WTC11 (cell line): ENCODE measurements at regions not wholly inside any gene's neighbourhood (a gene's known extent, or its start where the extent isn't known, plus 50 kb on each side); places are given as distances from the start of the nearest gene placed in this dataset.

Experiments used
- CTCF ChIP-seq: fragments of 200-600 bp; IDR thresholded peaks from 2 replicates; pipeline ENCODE4 v1.8.0; 2022; ENCODE audit warnings: antibody characterized with exemption
- TF ChIP-seq, protein P1 (sequence below): sonication (generic); formaldehyde crosslinking; IDR thresholded peaks from 2 replicates; pipeline ENCODE4 v1.8.1; 2022; ENCODE audit warnings: low read depth, mild to moderate bottlenecking, moderate library complexity, missing genetic modification reagents, borderline replicate concordance
- TF ChIP-seq, protein P2 (sequence below): sonication (generic); formaldehyde crosslinking; IDR thresholded peaks from 2 replicates; pipeline ENCODE4 v1.8.0; 2022; ENCODE audit warnings: mild to moderate bottlenecking, missing genetic modification reagents

GRCh38 chr17:69723741-69724140 lies 309.2 kb downstream of the MAP2K6 start:
- TF ChIP-seq, protein P1, sequence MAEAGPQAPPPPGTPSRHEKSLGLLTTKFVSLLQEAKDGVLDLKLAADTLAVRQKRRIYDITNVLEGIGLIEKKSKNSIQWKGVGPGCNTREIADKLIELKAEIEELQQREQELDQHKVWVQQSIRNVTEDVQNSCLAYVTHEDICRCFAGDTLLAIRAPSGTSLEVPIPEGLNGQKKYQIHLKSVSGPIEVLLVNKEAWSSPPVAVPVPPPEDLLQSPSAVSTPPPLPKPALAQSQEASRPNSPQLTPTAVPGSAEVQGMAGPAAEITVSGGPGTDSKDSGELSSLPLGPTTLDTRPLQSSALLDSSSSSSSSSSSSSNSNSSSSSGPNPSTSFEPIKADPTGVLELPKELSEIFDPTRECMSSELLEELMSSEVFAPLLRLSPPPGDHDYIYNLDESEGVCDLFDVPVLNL (CRISPR knock-in tag), result no peak
- TF ChIP-seq, protein P2, sequence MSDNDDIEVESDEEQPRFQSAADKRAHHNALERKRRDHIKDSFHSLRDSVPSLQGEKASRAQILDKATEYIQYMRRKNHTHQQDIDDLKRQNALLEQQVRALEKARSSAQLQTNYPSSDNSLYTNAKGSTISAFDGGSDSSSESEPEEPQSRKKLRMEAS (CRISPR knock-in tag), result no peak
- TF ChIP-seq CTCF, result no peak
